Ishikawa (cell line): ENCODE measurements at regions not wholly inside any gene's neighbourhood (a gene's known extent, or its start where the extent isn't known, plus 50 kb on each side); places are given as distances from the start of the nearest gene placed in this dataset.
A peak's percentile ranks its signal among the peaks of the same experiment; 100 is the strongest.

ENCODE experiments used
- CEBPB ChIP-seq: IDR thresholded peaks from 2 replicates; pipeline ENCODE4 v1.6.1; 2012
- CREB1 ChIP-seq: IDR thresholded peaks from 2 replicates; pipeline ENCODE4 v1.6.1; 2012; ENCODE audit warnings: low read depth
- EGR1 ChIP-seq: IDR thresholded peaks from 2 replicates; pipeline ENCODE4 v1.6.1; 2012
- EP300 ChIP-seq: IDR thresholded peaks from 2 replicates; pipeline ENCODE4 v1.6.1; 2012; ENCODE audit warnings: borderline replicate concordance
- FOXM1 ChIP-seq: IDR thresholded peaks from 2 replicates; pipeline ENCODE4 v1.6.1; 2012; ENCODE audit warnings: low read depth, borderline replicate concordance
- NFIC ChIP-seq: IDR thresholded peaks from 2 replicates; pipeline ENCODE4 v1.6.1; 2012
- RAD21 ChIP-seq: IDR thresholded peaks from 2 replicates; pipeline ENCODE4 v1.6.1; 2012; ENCODE audit warnings: low read depth
- TAF1 ChIP-seq: IDR thresholded peaks from 2 replicates; pipeline ENCODE4 v1.6.1; 2012; ENCODE audit warnings: low read depth, mild to moderate bottlenecking
- TCF12 ChIP-seq: IDR thresholded peaks from 2 replicates; pipeline ENCODE4 v1.6.1; 2012; ENCODE audit warnings: low read depth
- TEAD4 ChIP-seq: IDR thresholded peaks from 2 replicates; pipeline ENCODE4 v1.6.1; 2012
- YY1 ChIP-seq: IDR thresholded peaks from 2 replicates; pipeline ENCODE4 v1.6.1; 2012; ENCODE audit warnings: low read depth
- ZBTB7A ChIP-seq: IDR thresholded peaks from 2 replicates; pipeline ENCODE4 v1.6.1; 2012; ENCODE audit warnings: low read depth
- TF ChIP-seq, protein P1 (sequence below): IDR thresholded peaks from 2 replicates; pipeline ENCODE4 v1.6.1; 2012
- TF ChIP-seq, protein P2 (sequence below): IDR thresholded peaks from 2 replicates; pipeline ENCODE4 v1.6.1; 2012
- TF ChIP-seq, protein P3 (sequence below): IDR thresholded peaks from 2 replicates; pipeline ENCODE4 v1.6.1; 2012; ENCODE audit warnings: low read depth, mild to moderate bottlenecking

DNA sequence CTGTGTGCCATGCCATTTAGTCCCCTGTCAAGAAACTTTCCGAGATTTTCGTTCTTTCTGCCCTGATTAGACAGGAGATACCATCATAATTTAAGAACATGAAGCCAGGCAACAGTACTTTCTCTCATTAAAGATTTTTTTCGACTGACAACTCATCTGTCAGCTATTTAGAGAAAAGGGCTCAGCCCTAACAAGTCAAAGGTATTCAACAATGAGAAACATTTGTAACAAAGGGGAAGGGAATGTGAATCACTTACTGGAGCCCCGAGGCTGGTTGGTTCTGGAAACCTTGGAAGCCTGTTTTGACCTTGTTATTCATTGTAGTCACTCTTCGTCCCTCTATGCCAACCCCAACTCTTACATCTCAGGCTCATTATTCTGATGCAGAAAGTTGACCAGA is 199.4 kb downstream of the SPP2 start:
- TF ChIP-seq EP300 = peak; percentile 83
- TF ChIP-seq, protein P1, sequence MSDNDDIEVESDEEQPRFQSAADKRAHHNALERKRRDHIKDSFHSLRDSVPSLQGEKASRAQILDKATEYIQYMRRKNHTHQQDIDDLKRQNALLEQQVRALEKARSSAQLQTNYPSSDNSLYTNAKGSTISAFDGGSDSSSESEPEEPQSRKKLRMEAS = peak; percentile 26; the same call in 1 of the 2 replicates
- TF ChIP-seq NFIC = peak; percentile 63
- TF ChIP-seq TAF1 = peak; percentile 26; the same call in 1 of the 2 replicates
- peak; percentile 75; the same call in 1 of the 2 replicates for TF ChIP-seq FOXM1
- TF ChIP-seq TEAD4 = peak; percentile 79
- TF ChIP-seq, protein P2, sequence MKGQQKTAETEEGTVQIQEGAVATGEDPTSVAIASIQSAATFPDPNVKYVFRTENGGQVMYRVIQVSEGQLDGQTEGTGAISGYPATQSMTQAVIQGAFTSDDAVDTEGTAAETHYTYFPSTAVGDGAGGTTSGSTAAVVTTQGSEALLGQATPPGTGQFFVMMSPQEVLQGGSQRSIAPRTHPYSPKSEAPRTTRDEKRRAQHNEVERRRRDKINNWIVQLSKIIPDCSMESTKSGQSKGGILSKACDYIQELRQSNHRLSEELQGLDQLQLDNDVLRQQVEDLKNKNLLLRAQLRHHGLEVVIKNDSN = no peak
- TF ChIP-seq CREB1 = no peak
- 0 out of 2 replicates have a peak, but pooled peaks have one; percentile 41 for TF ChIP-seq TCF12

DNA sequence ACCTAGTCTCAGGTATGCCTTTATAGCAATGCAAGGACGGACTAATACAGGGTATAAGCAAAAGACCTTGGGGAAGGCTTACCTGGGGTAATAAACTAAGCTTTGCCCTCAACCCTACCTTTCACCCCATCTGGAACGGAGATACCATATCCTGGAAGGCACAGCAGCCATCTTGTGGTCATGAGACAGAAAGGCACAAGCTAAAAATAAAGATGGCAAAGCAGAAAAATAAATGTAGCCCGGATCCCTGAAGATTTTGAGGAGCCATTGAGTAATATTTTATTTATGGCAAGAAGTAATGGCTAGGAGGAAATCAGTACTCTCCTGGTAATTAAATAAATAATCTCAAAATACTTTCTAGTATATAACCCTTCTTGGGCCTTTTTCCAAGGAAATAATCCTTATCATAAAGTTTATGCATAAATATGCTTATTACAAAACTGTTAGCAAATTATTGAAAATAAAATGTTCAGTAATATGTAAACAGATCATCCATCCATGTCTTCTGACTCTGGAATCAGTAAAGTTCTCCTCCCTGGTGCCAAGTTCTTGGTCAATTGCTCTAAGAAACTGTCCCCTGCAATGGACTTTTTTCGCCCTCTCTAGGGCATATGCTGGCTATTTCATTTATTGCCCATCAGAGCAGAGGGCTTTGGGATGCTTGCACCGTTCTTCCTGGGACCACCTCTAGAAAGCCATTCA is 198.7 kb downstream of the SPP2 start:
- TF ChIP-seq CEBPB = no peak
- TF ChIP-seq RAD21 = peak; percentile 13; the same call in 1 of the 2 replicates
- TF ChIP-seq, protein P1 = no peak
- TF ChIP-seq ZBTB7A = no peak

DNA sequence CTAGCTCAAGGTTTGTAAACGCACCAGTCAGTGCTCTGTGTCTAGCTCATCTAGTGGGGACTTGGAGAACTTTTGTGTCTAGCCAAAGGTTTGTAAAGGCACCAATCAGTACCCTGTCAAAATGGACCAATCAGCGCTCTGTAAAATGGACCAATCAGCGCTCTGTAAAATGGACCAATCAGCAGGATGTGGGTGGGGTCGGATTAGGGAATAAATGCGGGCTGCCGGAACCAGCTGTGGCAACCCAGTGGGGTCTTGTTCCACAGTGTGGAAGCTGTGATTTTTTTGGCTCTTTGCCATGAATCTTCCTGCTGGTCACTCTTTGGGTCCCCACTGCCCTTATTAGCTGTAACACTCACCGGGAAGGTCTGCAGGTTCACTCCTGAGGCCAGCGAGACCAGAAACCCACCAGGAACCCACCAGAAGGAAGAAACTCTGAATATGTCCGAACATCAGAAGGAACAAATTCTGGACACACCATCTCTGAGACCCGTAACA is 197.8 kb downstream of the SPP2 start:
- TF ChIP-seq NFIC = peak; percentile 66

DNA sequence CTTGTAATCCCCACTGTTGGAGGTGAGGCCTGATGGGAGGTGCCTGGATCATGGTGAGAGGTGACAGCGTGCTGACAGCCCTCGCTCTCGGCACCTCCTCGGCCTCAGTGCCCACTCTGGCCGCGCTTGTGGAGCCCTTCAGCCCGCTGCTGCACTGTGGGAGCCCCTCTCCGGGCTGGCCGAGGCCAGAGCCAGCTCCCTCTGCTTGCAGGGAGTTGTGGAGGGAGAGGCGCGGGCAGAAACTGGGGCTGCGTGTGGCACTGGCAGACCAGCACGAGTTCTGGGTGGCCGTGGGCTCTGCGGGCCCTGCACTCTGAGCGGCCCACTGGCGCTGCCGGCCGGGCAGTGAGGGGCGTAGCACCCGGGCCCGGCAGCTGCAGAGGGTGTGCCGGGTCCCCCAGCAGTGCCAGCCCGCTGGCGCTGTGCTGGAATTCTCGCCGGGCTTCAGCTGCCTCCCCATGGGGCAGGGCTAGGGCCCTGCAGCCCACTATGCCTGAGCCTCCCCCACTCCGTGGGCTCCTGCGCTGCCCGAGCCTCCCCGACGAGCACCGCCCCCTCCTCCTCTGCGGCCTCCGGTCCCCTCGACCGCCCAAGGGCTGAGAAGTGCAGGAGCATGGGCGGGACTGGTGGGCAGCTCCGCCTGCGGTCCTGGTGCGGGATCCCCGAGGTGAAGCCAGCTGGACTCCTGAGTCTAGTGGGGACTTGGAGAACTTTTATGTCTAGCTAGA is 197.1 kb downstream of the SPP2 start:
- TF ChIP-seq EP300 = no peak
- TF ChIP-seq, protein P3, sequence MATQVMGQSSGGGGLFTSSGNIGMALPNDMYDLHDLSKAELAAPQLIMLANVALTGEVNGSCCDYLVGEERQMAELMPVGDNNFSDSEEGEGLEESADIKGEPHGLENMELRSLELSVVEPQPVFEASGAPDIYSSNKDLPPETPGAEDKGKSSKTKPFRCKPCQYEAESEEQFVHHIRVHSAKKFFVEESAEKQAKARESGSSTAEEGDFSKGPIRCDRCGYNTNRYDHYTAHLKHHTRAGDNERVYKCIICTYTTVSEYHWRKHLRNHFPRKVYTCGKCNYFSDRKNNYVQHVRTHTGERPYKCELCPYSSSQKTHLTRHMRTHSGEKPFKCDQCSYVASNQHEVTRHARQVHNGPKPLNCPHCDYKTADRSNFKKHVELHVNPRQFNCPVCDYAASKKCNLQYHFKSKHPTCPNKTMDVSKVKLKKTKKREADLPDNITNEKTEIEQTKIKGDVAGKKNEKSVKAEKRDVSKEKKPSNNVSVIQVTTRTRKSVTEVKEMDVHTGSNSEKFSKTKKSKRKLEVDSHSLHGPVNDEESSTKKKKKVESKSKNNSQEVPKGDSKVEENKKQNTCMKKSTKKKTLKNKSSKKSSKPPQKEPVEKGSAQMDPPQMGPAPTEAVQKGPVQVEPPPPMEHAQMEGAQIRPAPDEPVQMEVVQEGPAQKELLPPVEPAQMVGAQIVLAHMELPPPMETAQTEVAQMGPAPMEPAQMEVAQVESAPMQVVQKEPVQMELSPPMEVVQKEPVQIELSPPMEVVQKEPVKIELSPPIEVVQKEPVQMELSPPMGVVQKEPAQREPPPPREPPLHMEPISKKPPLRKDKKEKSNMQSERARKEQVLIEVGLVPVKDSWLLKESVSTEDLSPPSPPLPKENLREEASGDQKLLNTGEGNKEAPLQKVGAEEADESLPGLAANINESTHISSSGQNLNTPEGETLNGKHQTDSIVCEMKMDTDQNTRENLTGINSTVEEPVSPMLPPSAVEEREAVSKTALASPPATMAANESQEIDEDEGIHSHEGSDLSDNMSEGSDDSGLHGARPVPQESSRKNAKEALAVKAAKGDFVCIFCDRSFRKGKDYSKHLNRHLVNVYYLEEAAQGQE = no peak
- TF ChIP-seq, protein P1 = no peak
- no peak for TF ChIP-seq CEBPB
- TF ChIP-seq YY1 = no peak
- TF ChIP-seq FOXM1 = no peak
- TF ChIP-seq, protein P2 = no peak
- no peak for TF ChIP-seq CREB1
- no peak for TF ChIP-seq TCF12
- TF ChIP-seq NFIC = no peak
- TF ChIP-seq EGR1 = no peak

DNA sequence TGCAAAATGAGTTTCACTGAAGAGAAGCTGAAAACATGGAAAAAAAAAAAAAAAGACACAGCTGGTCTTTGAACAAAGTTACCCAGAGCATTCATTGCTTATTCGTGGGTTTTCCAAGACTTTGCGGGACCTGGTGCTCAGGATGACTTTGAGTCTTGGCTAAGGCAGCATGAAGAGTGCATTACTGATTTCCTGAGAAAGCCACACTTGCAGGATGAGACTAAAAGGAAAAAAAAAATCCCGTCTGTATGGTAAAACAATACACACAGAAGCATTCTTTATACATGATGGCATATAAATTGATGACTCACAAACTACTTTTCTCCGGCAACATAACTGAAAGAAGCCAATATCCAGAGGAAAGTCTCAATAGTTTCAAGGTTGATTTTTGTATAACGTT is 195.4 kb downstream of the SPP2 start:
- TF ChIP-seq EGR1 (no peak), TCF12 (peak; percentile 74), NFIC (peak; percentile 70), EP300 (peak; percentile 87), TAF1 (0 out of 2 replicates have a peak, but pooled peaks have one; percentile 34), FOXM1 (peak; percentile 89), TEAD4 (peak; percentile 79), YY1 (no peak; the same call in 1 of the 2 replicates), CEBPB (0 out of 2 replicates have a peak, but pooled peaks have one; percentile 11), RAD21 (no peak)
- TF ChIP-seq, protein P1 = 0 out of 2 replicates have a peak, but pooled peaks have one; percentile 39

DNA sequence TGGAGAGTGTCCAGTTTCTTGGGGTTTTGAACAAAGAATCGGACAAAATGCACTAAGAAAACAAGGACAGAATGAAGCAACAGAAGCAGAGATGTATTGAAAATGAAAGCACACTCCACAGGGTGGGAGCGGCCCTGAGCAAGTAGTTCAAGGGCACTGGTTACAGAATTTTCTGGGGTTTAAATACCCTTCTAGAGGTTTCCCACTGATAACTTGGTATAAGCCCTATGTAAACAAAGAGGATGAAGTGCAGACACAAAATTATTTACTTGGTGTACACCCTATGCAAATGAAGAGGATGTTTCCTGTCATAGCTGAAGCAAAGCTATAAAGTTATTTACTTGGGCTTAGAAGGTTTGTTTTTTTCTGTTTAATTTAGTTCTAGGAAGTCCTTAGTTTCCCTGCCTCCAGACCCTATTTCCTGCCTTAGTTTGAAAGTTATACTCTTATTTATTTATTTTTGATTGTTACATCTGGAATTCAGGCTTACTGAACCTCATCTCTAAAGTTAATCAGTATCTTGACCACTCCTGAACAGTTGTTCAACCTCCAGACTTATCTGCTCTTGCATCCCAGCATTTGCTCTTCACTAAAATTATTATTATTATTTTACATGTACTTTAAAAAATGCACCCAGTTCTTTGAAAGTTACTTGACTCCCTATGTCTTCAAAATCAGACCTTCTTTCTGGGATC is 193.5 kb downstream of the SPP2 start:
- TF ChIP-seq RAD21 (no peak), CEBPB (no peak), TCF12 (no peak), YY1 (no peak), EP300 (no peak), TAF1 (no peak), CREB1 (no peak), FOXM1 (no peak), EGR1 (no peak), NFIC (no peak), TEAD4 (no peak), ZBTB7A (no peak)
- TF ChIP-seq, protein P2 = no peak
- TF ChIP-seq, protein P3 = no peak
- TF ChIP-seq, protein P1 = no peak
